ENCODE measurements at regions not wholly inside any gene's neighbourhood (a gene's known extent, or its start where the extent isn't known, plus 50 kb on each side); places are given as distances from the start of the nearest gene placed in this dataset.

DNA sequence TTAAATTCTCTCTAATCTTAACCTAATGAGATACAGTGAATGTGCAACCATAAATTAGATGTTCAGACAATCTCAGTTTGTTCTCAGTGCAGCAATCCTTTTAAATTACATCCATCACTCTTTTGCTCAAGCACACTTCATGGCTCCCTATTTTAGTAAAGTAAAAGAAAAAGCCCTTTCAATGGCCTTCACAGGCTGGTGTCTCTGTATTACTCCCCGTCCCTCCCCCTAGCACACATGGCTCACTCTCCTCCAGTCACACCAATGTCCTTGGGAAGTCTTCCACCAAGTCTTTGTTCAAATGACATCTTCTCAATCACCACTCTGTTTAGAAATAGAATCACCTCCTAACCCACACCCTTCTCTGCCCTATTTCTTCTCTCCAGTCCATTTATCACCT is 60.3 kb upstream of the RGS7 start:
- TF ChIP-seq, protein P1, sequence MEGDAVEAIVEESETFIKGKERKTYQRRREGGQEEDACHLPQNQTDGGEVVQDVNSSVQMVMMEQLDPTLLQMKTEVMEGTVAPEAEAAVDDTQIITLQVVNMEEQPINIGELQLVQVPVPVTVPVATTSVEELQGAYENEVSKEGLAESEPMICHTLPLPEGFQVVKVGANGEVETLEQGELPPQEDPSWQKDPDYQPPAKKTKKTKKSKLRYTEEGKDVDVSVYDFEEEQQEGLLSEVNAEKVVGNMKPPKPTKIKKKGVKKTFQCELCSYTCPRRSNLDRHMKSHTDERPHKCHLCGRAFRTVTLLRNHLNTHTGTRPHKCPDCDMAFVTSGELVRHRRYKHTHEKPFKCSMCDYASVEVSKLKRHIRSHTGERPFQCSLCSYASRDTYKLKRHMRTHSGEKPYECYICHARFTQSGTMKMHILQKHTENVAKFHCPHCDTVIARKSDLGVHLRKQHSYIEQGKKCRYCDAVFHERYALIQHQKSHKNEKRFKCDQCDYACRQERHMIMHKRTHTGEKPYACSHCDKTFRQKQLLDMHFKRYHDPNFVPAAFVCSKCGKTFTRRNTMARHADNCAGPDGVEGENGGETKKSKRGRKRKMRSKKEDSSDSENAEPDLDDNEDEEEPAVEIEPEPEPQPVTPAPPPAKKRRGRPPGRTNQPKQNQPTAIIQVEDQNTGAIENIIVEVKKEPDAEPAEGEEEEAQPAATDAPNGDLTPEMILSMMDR (IDR thresholded peaks at IDR 0.05; ENCODE audit: low read depth, low read length, missing input control) = no peak
- TF ChIP-seq, protein P2, sequence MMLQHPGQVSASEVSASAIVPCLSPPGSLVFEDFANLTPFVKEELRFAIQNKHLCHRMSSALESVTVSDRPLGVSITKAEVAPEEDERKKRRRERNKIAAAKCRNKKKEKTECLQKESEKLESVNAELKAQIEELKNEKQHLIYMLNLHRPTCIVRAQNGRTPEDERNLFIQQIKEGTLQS (IDR thresholded peaks at IDR 0.05) = no peak
- TF ChIP-seq RAD21 (IDR thresholded peaks at IDR 0.05) (no peak), SP1 (IDR thresholded peaks at IDR 0.05) (no peak), EGR1 (IDR thresholded peaks at IDR 0.05; ENCODE audit: low read depth in 2 of 2) (no peak)

All from liver (tissue), 3 donors.